ENCODE measurements at regions not wholly inside any gene's neighbourhood (a gene's known extent, or its start where the extent isn't known, plus 50 kb on each side); places are given as distances from the start of the nearest gene placed in this dataset.

GRCh38 chr14:82776958-82777357 lies 1243.3 kb upstream of the SEL1L start:
- no peak for TF ChIP-seq CTCF (IDR thresholded peaks at IDR 0.05)
- TF ChIP-seq POLR2AphosphoS5 (IDR thresholded peaks at IDR 0.05): no peak
- no peak for TF ChIP-seq POLR2A (IDR thresholded peaks at IDR 0.05)

All from prostate gland (tissue), 2 donors.